Left ventricle myocardium superior (tissue), 1 donor: ENCODE measurements at regions not wholly inside any gene's neighbourhood (a gene's known extent, or its start where the extent isn't known, plus 50 kb on each side); places are given as distances from the start of the nearest gene placed in this dataset.

Experiments used
- ATAC-seq: fragments of 200-7000 bp; cut with Tn5 transposase; one replicate; pipeline ENCODE4 v1.9.1; 2020; ENCODE audit warnings: mild to moderate bottlenecking, moderate library complexity
- DNase-seq: peaks from one replicate; pipeline ENCODE4 v3.0.0-alpha.2; 2020
- intact Hi-C: fragments of 100-400 bp; cut with micrococcal nuclease; formaldehyde crosslinking; loops from one replicate; pipeline ENCODE4 v1.11.0; 2022
- donor health status: DM: no; HTN: yes; CAD: no; lungs with severe emphysema.

DNA sequence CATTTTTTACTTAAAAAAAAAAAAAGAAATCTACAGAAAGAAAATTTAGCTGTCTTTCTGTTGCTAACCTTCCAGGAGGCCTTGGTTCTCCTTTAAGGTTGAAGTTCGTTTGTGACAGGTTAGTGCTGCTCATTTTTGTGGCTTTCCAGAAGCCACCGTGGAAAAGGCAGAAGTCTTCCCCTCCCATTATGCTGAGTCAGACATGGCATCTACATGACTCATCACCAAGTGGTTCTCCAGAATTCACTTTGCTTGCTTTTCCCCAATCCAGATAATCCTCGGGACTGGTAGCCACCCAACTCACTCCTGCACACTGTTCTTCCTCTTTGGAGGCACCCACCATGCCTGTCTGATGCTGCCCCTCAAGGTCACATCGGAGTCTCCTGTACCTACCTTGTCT lies 228.7 kb downstream of the PIK3C3 start:
- DNase-seq (no peak), ATAC-seq (no peak)
- intact Hi-C loops: no loop called here

DNA sequence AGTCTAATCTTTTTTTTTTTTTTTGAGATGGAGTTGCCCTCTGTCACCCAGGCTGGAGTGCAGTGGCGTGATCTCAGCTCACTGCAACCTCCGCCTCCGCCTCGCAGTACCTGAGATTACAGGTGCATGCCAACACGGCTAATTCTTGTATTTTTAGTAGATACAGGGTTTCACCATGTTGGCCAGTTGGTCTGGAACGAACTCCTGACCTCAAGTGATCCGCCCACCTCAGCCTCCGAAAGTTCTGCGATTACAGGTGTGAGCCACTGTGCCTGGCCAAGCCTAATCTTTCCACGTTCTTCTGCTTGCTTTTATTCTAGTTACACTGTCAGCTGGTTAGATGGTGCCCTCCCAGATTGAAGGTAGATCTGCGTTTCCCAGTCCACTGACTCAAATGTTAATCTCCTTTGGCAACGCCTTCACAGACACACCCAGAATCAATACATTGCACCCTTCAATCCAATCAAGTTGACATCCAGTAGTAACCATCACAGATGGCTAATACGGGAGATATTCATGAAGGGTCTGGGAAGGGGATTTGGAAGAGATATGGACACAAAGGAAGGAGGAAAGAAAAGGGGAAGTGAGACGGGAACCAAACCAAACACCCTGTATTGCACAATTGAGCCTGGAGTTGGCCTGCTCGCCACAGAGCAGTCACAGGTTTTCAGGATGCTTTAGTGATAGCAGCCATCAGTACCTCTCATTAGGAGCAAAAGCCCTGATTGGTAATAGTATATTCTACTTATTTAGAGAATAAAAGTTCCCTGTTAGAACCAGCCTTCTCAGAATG lies 229.8 kb downstream of the PIK3C3 start:
- DNase-seq (no peak), ATAC-seq (no peak)
- intact Hi-C loops: no loop called here

DNA sequence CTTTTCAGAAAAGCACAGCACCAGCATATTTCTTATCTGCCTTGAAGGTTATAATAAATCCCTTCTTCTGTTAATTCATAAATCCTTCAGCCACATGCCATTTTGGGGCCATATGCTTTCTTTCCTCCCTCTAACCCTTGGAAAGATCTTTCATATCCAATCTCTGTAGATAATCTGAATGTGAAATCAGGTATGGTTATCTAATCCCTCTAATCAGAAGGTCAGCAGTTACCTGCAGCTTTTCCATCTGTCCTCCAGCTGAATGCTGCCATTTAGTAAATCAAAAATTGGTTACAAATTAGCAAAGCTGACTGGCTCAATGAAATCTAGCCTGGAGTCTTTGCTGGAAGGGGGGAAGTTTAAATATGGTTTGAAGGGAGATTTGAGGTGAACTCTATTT lies 230.5 kb downstream of the PIK3C3 start:
- intact Hi-C loops: no loop called here
- ATAC-seq: no peak
- no peak for DNase-seq

DNA sequence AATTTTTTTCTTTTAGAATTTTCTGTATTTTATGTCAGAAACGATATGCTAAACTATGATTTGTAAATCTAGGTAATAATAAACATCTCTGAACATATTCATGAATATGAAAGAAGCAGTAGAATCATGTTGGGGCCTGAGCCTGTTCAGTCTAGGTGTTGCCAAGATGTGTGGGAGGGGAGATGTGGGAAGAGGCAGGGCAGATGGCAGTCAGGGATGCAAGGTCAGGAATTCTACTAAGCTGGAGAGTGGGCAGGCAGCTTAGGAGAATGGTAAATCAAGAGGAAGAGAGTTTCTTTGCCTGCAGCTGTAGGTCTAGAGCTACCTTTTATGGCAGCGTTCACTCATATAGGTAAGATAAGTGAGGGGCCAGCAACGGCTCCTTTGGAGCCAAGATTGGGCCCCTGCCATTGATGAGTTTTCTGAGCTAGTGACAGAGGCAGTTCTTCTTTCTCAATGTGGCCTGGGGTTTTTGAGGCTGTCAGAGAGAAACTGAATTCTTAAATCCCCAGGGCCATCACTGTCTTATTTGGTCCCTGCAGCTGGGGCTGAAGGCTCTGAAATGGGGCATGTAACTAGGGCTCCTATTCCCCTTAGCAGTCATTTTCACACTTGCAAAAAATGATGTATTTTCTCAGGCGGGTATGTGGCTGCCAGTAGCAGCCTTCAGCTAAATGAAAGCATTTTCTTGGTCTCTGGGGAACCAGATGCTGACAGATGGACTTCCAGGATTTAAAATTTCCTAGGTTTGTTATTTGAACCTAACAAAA lies 232.8 kb downstream of the PIK3C3 start:
- ATAC-seq (no peak), DNase-seq (no peak)
- intact Hi-C loops: no loop called here

DNA sequence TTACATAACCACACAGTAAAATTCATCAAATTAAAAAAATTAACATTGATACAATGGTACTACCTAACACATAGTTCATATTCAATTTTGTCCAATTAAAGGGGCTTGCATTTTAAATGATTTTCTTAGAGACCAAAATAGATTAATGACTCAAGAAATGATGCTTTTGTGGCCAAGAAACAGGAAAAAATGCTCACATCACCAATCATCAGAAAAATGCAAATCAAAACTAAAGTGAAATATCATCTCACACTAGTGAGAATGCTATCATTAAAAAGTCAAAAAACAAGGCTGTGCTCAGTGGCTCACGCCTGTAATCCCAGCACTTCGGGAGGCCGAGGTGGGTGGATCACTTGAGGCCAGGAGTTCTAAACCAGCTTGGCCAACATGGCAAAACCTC lies 235.6 kb downstream of the PIK3C3 start:
- DNase-seq (no peak), ATAC-seq (no peak)
- intact Hi-C loops: no loop called here

DNA sequence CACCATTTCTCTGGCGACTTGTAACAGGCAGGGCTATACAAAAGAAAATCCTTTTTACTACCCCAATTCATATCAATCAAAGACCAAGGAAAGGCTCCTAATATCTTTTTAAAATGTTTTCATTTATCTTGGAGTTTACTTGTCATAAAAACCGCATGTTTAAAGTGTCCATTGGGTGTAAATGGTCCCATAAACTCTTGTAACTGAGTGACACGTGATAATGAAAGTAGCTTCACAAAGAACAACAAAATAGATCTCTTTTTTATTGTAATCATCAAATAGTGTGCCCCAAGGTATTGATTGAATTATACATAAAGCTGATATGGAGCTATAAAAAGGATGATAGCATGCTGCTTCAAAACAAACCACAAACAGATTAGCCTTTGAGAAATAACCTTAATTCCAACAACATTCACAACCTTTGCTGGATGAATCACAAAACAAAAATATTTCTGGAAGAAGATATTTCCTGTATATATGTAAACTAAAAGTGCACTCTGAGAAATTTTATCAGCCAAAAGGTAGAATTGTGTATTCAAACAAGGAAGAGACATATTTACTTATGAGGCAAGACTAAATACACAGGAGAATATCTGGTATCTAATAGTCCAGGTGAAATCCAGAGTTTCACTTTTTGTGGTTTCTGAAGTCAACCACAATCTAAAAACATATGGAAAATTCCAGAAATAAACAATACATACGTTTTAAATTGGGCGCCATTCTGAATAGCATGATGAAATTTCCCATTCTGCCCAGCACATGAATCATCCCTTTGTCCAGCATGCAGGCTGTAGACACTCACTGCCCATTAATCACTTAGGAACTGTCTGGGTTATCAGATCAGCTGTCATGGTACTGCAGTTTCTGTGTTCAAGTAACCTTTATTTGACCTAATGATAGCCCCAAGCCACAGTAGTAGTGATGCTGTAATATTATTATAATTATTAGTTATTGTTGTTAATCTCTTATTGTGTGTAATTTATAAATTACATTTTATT lies 237.5 kb downstream of the PIK3C3 start:
- DNase-seq: no peak
- no peak for ATAC-seq
- intact Hi-C loops: no loop called here

DNA sequence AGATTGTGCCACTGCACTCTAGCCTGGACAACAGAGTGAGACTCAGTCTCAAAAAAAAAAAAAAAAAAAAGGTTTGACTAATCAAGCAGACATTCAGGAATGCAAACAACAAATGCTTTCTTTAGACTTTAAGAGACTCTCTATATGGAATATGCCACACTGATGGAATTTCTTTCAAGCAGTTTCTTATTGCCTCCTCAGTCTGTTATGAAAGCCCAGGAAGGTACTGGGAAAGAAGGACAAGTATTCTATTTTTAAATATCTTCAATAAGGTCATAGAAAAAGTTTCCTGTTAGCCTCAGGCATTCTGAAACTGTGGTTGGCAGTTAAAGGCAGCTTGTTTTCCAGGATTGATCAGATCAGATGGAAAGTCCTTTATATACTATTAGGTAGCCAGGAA lies 241.6 kb downstream of the PIK3C3 start:
- intact Hi-C loops: no loop called here
- no peak for ATAC-seq

DNA sequence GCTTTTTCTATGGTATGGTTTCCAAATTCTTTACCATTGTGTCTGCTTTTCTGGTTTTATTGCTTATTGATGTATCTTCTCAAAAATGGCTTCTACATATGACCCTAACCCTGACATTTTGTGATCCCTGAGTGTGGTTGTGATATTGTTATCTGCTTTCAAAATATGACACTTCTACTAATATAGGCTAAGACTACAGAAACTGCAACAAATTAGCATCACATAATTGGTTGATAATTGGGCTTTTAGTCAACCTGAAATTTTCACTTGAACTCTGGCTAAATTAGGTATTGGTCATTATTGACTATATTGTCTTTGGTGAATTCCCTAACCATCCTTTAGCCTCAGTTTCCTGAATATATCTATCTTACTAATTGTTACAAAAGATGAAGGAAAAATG lies 246.1 kb downstream of the PIK3C3 start:
- intact Hi-C loops: no loop called here
- ATAC-seq: no peak
- no peak for DNase-seq

More for the DNA sequence above, 241.6 kb downstream of the PIK3C3 start:
- DNase-seq: no peak

DNA sequence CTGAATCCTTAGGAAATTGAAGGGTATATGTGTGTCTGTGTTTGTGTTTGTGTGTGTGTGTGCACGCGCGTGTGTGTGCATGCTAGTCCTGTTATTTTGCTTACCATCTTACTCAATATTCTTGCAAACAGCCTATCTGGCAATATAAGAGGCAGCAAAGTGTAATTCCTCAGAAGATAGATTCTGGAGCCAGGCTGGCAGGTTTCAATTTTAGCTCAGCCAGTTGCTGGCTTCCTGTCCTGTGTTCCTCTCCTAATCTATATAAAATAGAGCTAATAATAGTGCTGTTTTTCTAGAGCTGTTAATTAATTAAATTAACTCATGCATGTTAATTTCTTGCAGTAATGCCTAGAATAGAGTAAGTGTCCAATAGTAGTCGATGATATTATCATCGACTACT lies 256.2 kb downstream of the PIK3C3 start:
- ATAC-seq (no peak), DNase-seq (no peak)
- intact Hi-C loops: no loop called here

DNA sequence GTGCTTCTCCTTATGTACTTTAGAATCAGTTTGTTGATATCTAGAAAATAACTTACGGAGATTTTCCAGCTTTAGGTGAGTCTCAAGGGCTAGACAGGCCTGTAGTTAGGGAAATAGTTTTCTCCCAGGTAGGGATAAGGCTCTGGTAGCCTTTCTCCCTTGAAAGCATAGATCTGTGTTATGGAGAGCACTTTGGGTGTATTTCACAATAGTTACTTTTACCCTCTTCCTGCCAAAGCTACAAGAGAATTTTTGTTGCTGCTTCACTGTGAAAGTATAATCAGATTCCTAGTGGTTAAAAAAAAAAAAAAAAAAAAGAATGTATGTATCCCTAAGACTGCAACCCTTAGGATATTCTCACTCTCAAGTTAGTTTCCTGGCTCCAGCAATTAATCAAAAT lies 267.5 kb downstream of the PIK3C3 start:
- intact Hi-C loops: no loop called here
- DNase-seq (no peak), ATAC-seq (no peak)

DNA sequence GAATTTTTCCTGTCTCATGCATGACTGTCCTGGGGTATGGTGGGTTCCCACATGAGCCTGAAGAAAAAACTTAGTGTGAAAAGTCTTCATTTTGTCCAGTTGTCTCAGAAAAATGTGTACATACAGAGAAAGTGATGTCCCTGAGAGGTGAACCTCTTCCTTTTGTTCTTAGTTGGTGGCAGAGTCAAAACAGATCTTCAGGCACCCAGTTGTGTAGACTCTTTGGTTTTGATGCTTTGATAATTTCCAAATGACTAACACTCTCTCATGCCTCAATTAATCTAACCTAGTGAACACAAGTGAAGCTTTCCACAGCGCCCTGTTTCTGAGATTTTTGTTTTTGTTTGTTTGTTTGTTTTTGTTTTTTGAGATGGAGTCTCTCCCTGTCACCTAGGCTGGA lies 273.5 kb downstream of the PIK3C3 start:
- DNase-seq (no peak), ATAC-seq (no peak)
- intact Hi-C loops: no loop called here

DNA sequence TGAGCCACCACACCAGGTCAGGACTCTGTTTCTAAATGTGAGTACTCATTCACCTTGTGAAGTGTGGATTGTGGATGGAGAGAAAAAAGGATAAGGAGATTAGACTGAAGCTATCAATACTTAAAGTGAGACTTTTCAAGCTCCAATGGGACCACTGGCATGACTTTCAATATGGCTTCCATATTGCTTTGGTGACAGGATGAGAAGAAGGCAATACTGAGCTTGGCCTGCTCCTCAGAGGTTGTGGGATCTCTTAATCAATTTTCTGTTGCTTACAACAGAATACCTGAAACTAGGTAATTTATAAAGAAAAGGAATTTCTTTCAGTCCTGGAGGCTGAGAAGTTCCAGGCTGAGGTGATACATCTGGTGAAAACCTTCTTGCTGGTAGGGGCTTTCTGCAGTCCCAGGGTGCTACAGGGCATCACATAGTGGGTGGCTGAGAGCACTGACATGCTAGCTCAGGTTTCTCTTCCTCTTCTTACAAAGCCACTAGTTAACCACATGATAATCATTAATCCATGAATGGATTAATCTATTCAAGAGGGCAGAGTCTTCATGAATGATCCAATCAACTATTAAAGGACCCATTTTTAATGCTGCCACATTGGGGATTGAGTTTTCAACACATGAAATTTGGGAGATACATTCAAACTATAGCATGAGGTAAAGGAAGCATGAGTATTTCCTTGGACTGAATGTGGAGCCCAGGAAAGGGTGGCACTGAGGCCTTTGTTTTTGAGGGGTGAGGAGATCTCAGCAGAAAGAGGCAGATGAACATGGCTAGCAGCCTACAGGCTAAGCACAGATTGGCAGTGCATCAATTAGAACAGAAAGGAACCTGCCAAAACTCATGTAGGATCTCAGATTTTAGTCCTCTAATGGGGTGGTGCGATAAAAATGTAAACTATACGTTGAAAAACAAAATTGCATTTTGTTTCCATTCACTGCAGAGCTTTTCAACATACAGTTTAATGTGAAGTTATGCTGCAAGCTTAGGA lies 274.5 kb downstream of the PIK3C3 start:
- no peak for DNase-seq
- intact Hi-C loops: no loop called here
- ATAC-seq: no peak

DNA sequence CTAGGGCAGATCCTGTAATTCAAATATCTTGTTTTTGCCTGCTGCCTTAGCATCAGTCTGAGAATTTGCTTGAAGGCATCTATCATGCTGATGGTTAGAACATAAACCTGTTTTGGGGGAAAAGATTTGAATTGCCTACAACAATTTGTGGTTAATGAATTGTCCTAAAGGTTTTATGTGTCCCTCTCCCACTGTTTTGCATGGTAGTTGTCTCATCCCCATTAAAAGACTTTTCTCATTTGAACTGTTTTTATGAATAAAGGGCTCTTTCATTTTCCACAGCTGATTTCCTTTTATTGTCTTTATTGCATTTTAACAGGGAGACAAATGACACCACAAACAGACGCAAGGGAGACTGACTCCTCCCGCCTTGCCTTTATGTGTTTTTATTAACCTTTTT lies 275.6 kb downstream of the PIK3C3 start:
- DNase-seq: no peak
- ATAC-seq: no peak
- intact Hi-C loops: no loop called here

DNA sequence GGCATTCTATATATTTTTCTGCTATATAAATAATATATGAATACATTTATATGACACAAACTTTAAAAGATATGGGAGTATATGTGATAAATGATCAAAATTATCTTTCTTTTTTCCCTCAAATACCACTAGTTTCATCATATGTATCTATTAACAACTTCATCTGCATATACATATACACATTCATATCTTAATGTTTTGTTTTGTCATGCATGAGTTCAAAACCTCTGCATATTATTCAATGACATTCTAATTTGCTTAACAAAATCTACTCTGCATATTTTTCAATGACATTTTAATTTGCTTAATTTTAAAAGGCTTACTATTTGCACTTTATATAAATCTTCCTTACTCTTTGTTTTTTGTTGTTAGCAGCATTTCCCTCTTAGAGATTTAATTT lies 276.2 kb downstream of the PIK3C3 start:
- ATAC-seq (no peak), DNase-seq (no peak)
- intact Hi-C loops: no loop called here

DNA sequence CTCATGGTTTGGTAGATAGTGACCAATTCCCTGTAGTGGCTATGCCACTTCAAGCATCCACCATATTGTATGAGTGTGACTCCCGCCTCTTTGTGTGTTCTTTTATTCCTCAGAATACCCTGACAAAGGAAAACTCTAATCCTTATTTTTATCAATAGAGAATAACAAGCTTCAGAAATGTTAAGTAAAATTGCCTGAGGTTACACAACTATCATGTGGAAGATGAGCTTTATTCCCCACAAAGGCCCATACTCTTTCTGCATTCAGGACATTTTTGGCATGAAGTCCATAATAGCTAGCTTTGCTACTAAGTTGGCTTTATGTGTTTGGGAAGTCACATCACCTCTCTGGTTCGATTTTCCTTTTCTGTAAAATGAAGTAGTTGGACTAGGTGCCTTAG lies 276.8 kb downstream of the PIK3C3 start:
- intact Hi-C loops: no loop called here

DNA sequence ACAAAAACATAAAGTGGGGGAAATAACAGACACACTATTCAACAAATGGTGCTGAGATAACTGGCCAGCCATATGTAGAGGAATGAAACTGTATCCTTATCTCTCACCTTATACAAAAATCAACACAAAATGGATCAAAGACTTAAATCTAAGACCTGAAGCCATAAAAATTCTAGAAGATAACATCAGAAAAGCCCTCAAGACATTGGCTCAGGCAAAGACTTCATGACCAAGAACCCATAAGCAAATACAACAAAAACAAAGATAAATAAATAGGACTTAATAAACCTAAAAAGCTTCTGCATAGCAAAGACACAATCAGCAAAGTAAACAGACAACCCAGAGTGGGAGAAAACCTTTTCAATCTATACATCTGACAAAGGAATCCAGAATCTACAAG lies 278.9 kb downstream of the PIK3C3 start:
- intact Hi-C loops: no loop called here
- DNase-seq (no peak), ATAC-seq (no peak)

More for the DNA sequence above, 276.8 kb downstream of the PIK3C3 start:
- ATAC-seq (no peak), DNase-seq (no peak)

DNA sequence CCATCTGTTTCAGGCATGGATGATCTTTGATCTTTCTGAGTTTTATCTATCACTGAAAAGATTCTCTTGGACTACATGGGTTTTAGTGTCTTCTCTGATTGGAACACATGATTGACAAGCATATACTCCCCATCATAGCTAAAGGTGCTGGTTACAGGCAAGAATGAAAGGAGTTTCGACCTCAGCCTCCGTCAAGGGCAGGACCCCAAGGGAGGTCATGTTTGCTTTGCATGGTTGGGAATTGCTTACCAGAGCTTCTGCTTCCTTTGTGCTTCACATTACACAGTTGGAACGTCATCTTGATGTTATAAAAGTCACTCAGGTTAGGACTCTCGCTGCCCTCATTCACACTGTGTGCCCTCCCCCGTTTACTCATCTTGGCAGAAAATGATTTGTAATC lies 287.7 kb downstream of the PIK3C3 start:
- intact Hi-C loops: no loop called here
- DNase-seq (no peak), ATAC-seq (no peak)

DNA sequence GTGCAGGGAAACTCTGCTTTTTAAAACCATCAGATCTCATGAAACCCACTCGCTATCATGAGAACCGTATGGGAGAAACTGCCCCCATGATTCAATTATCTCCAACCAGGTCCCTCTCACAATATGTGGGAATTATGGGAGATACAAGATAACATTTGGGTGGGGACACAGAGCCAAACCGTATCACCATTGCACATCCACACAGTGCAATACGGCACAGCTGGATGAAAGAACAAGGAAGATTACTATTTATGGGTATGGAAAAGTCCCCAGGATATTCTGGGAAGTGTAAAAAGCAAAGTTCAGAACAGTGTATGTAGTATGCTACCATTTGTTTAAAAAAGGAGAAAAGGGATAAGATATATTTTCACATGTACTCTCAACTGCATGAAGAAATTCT lies 290.1 kb downstream of the PIK3C3 start:
- intact Hi-C loops: no loop called here
- ATAC-seq: no peak
- DNase-seq: no peak
